ENCODE measurements at regions not wholly inside any gene's neighbourhood (a gene's known extent, or its start where the extent isn't known, plus 50 kb on each side); places are given as distances from the start of the nearest gene placed in this dataset.

- TF ChIP-seq CTCF (IDR thresholded peaks at IDR 0.05; ENCODE audit: low read depth, low read length, poor library complexity, severe bottlenecking) (no peak), EZH2phosphoT487 (IDR thresholded peaks at IDR 0.05; ENCODE audit: borderline replicate concordance, low read length) (no peak)
These were observed 316.2 kb downstream of the MATN1 start for GRCh38 chr1:30406996-30407864.
